Astrocyte (in vitro differentiated cells and primary cell): ENCODE measurements at regions not wholly inside any gene's neighbourhood (a gene's known extent, or its start where the extent isn't known, plus 50 kb on each side); places are given as distances from the start of the nearest gene placed in this dataset.

ENCODE experiments used
- CTCF ChIP-seq: IDR thresholded peaks from 2 replicates; pipeline ENCODE4 v1.5.1; 2011; ENCODE audit warnings: low read depth, mild to moderate bottlenecking, inconsistent platforms, low read length, moderate library complexity; ENCODE audit not compliant: insufficient read depth
- EZH2 ChIP-seq: IDR thresholded peaks from 2 replicates; pipeline ENCODE4 v1.6.1; 2012; ENCODE audit warnings: mild to moderate bottlenecking, low read length, inconsistent platforms; ENCODE audit not compliant: insufficient read depth

GRCh38 chr12:116376354-116377193 is 99.1 kb upstream of the MED13L start:
- TF ChIP-seq CTCF = no peak
- no peak for TF ChIP-seq EZH2
